K562 (cell line): ENCODE measurements at regions not wholly inside any gene's neighbourhood (a gene's known extent, or its start where the extent isn't known, plus 50 kb on each side); places are given as distances from the start of the nearest gene placed in this dataset.

Experiments
- ATAC-seq: fragments of 200-7000 bp; cut with Tn5 transposase; 3 replicates; pipeline ENCODE4 v1.9.1; 2020; ENCODE audit warnings: moderate library complexity
- BruUV-seq: library from RNA; stranded (reverse); fragments of 400-500 nt; replicated peaks from 2 replicates; lab custom pipeline; 2021; lab: Mats Ljungman, UMichigan
- CTCF ChIA-PET: fragments of 300-600 bp; formaldehyde crosslinking; extraction: SDS; loops from one replicate; lab custom pipeline; 2021; ENCODE audit warnings: low intra/inter-chr PET ratio; lab: Yijun Ruan, JAX
- POLR2A ChIA-PET: fragments of 300-600, 350-650 bp; sonication (Branson Sonifier 250); formaldehyde crosslinking; extraction: SDS; loops from one replicate; lab custom pipeline; 2021; ENCODE audit warnings: antibody characterized with exemption, inconsistent platforms; lab: Yijun Ruan, JAX
- DNase-seq, 4 experiments: peaks; one replicate each; pipeline versions ENCODE4 v3.0.0 to v3.0.0-alpha.2; 2011 to 2018; ENCODE audit warnings: low spot score in 3 of 4, mixed read lengths in 3 of 4; ENCODE audit errors: extremely low read depth in 1 of 4
- FAIRE-seq: peaks from 2 replicates; lab custom pipeline; 2011; peaks lifted over from hg19 to GRCh38; lab: Jason Lieb, UNC
- H2AFZ ChIP-seq: 2 replicates; pipeline ENCODE4 v1.6.0; 2011; ENCODE audit warnings: low read depth, low read length, control low read depth, inconsistent platforms
- H3K27ac ChIP-seq: fragments of 200-600 bp; 3 replicates; pipeline ENCODE4 v1.8.0; 2011; ENCODE audit warnings: low read depth, mild to moderate bottlenecking, control low read depth, inconsistent platforms, low read length, moderate library complexity, mixed read lengths; ENCODE audit errors: extremely low read depth
- H3K27me3 ChIP-seq, 2 experiments: fragments of 300-600 bp in 1 of 2; 2 replicates in 1 of 2; 3 replicates in 1 of 2; pipeline versions ENCODE4 v1.6.0 to v1.8.0; 2011; ENCODE audit warnings: inconsistent platforms in 2 of 2, low read length in 2 of 2, mild to moderate bottlenecking in 1 of 2, mixed read lengths in 1 of 2, moderate library complexity in 1 of 2; ENCODE audit not compliant: control insufficient read depth in 2 of 2, insufficient read depth in 2 of 2
- H3K36me3 ChIP-seq: fragments of 300-600 bp; 3 replicates; pipeline ENCODE4 v1.8.0; 2011; ENCODE audit warnings: mild to moderate bottlenecking, low read length, inconsistent platforms; ENCODE audit not compliant: control insufficient read depth, insufficient read depth
- H3K4me1 ChIP-seq, 2 experiments: fragments of 200-600 bp in 1 of 2; replicated peaks in 1 of 2; 2 replicates in 1 of 2; 3 replicates in 1 of 2; pipeline versions ENCODE4 v1.5.1 to v1.8.0; 2011; ENCODE audit warnings: inconsistent platforms in 2 of 2, low read length in 2 of 2, mild to moderate bottlenecking in 1 of 2, mixed read lengths in 1 of 2, moderate library complexity in 1 of 2; ENCODE audit not compliant: control insufficient read depth in 2 of 2, insufficient read depth in 2 of 2
- H3K4me2 ChIP-seq: 2 replicates; pipeline ENCODE4 v1.6.1; 2011; ENCODE audit warnings: low read length, control low read depth, inconsistent platforms, mixed read lengths; ENCODE audit not compliant: insufficient read depth
- H3K4me3 ChIP-seq: fragments of 200-600 bp; sonication (generic), shearing (Covaris generic); 2 replicates; pipeline ENCODE4 v1.5.1; 2016; ENCODE audit warnings: control low read depth, inconsistent platforms
- H3K79me2 ChIP-seq: fragments of 200-600 bp; 3 replicates; pipeline ENCODE4 v1.8.0; 2011; ENCODE audit warnings: low read length, inconsistent platforms; ENCODE audit not compliant: control insufficient read depth, insufficient read depth
- H3K9ac ChIP-seq, 2 experiments: 2 replicates each; pipeline versions ENCODE4 v1.6.0 to v1.6.1; 2011; ENCODE audit warnings: low read depth in 2 of 2, low read length in 2 of 2, control low read depth in 1 of 2, inconsistent platforms in 1 of 2, mild to moderate bottlenecking in 1 of 2, mixed read lengths in 1 of 2; ENCODE audit not compliant: insufficient read depth in 1 of 2
- H3K9me1 ChIP-seq: one replicate; pipeline ENCODE4 v1.6.0; 2011; ENCODE audit warnings: inconsistent platforms, mild to moderate bottlenecking, low read length, moderate library complexity; ENCODE audit not compliant: control insufficient read depth, insufficient read depth
- H3K9me3 ChIP-seq: replicated peaks from 2 replicates; pipeline ENCODE4 v1.5.1; 2011; ENCODE audit warnings: low read depth, low read length, inconsistent platforms; ENCODE audit not compliant: control insufficient read depth, insufficient read depth
- H4K20me1 ChIP-seq: replicated peaks from 2 replicates; pipeline ENCODE4 v1.6.1; 2011; ENCODE audit warnings: low read length, inconsistent platforms, mixed read lengths; ENCODE audit not compliant: control insufficient read depth, insufficient read depth
- BCL6 ChIP-seq: fragments of 250-450 bp; sonication (Bioruptor Pico); IDR thresholded peaks from 2 replicates; pipeline ENCODE4 v1.4.0; 2020
- CBX1 ChIP-seq: sonication (generic); IDR thresholded peaks from 2 replicates; pipeline ENCODE4 v1.6.1; 2016; ENCODE audit warnings: antibody characterized with exemption, low read depth, mild to moderate bottlenecking
- CHD2 ChIP-seq: IDR thresholded peaks from 2 replicates; pipeline ENCODE4 v1.6.1; 2011; ENCODE audit warnings: low read depth, low read length
- ILK ChIP-seq: fragments of 450-650 bp; IDR thresholded peaks from 2 replicates; pipeline ENCODE4 v1.6.1; 2016; ENCODE audit warnings: missing genetic modification characterization, low read depth, mild to moderate bottlenecking, missing compliant biosample characterization, moderate library complexity, borderline replicate concordance
- PBX2 ChIP-seq, 2 experiments: IDR thresholded peaks in 1 of 2; conservative IDR thresholded peaks in 1 of 2; 2 replicates each; pipeline ENCODE4 v1.6.1; 2016; ENCODE audit warnings: low read depth in 2 of 2, mild to moderate bottlenecking in 1 of 2, missing compliant biosample characterization in 1 of 2, missing genetic modification characterization in 1 of 2, moderate library complexity in 1 of 2
- PHF20 ChIP-seq: fragments of 450-650 bp; IDR thresholded peaks from 2 replicates; pipeline ENCODE4 v1.6.1; 2018; ENCODE audit not compliant: partially characterized antibody
- SMARCC2 ChIP-seq: fragments of 450-650 bp; IDR thresholded peaks from 2 replicates; pipeline ENCODE4 v1.6.1; 2017; ENCODE audit warnings: antibody characterized with exemption, moderate library complexity, mild to moderate bottlenecking, low read depth
- WHSC1 ChIP-seq: IDR thresholded peaks from one replicate; pipeline ENCODE4 v1.6.1; 2012; ENCODE audit warnings: low read length, control low read depth, inconsistent platforms
- XRCC5 ChIP-seq: fragments of 200-400 bp; formaldehyde crosslinking; IDR thresholded peaks from 2 replicates; pipeline ENCODE4 v1.6.1; 2017; ENCODE audit warnings: low read depth, mild to moderate bottlenecking, low read length
- ZFP30 ChIP-seq: fragments of 250-450 bp; sonication (Bioruptor Pico); IDR thresholded peaks from 2 replicates; pipeline ENCODE4 v1.8.0; 2022; ENCODE audit warnings: moderate library complexity, mild to moderate bottlenecking, inconsistent platforms, borderline replicate concordance
- ZKSCAN8 ChIP-seq: fragments of 200-800 bp; sonication (Bioruptor generic); IDR thresholded peaks from 2 replicates; pipeline ENCODE4 v1.6.1; 2016; ENCODE audit warnings: missing genetic modification characterization, missing compliant biosample characterization
- WGBS: fragments of 100-300 bp; shearing (Covaris generic); methylation state at CpG from one replicate; pipeline ENCODE4 v1.1.6; 2016; ENCODE audit warnings: low coverage, mixed read lengths; ENCODE audit not compliant: insufficient coverage; ENCODE audit errors: missing lambda C conversion rate; 5-methylcytosine and 5-hydroxymethylcytosine counted together
- in situ Hi-C: fragments of 300-500 bp; cut with MboI; formaldehyde crosslinking; loops from 4 replicates; pipeline ENCODE4 v1.15.0; 2018; ENCODE audit warnings: inconsistent platforms, mixed read lengths
- intact Hi-C: fragments of 100-400 bp; cut with micrococcal nuclease; formaldehyde crosslinking; loops from 2 replicates; pipeline ENCODE4 v1.14.2; 2022
- TF ChIP-seq, protein P1 (sequence below): fragments of 200-400 bp; formaldehyde crosslinking; IDR thresholded peaks from 2 replicates; pipeline ENCODE4 v1.6.1; 2017; ENCODE audit warnings: mild to moderate bottlenecking, low read depth, low read length, moderate library complexity

GRCh38 chr6:15824811-15825210, 162.0 kb upstream of the DTNBP1 start:
- Histone ChIP-seq H3K4me3 (no peak overlapping the region), H3K36me3 (no peaks in the 10 kb centered on the region), H3K79me2 (no peaks in the 10 kb centered on the region), H3K27me3 (peaks cover 0 to 5% of the 10 kb centered on the region in 2 experiments; a peak in 1 of 5 replicates), H4K20me1 (no peaks in the 10 kb centered on the region), H3K4me2 (no peak overlapping the region), H3K9me3 (no peaks in the 10 kb centered on the region), H2AFZ (no peak overlapping the region), H3K9ac (no peak overlapping the region), H3K9me1 (no peaks in the 10 kb centered on the region), H3K27ac (no peak overlapping the region), H3K4me1 (peaks cover 7 to 10% of the 10 kb centered on the region in 2 experiments; a peak in 3 of 5 replicates)
- intact Hi-C loops = no loop called here
- in situ Hi-C loops = no loop called here
- CTCF ChIA-PET = no interaction called here
- DNase-seq = no peak
- WGBS = 45% methylated on average over 5 of the region's 5 CpGs
- FAIRE-seq = no peak
- ATAC-seq = no peak
- POLR2A ChIA-PET = interaction anchor here (0.6 to 1.0 kb wide), 3 partner anchors 15 to 134 kb away, joined by 3 to 5 read pairs (median 3); no protein-coding TSS in a partner anchor
- no TSS peak for BruUV-seq
- TF ChIP-seq WHSC1 (no peak), PHF20 (no peak), BCL6 (CRISPR knock-in tag) (no peak), ZKSCAN8 (CRISPR knock-in tag) (no peak), PBX2 (CRISPR knock-in tag; IDR thresholded peaks at IDR 0.05; ENCODE audit: low read depth) (no peak), PBX2 (tag; conservative IDR thresholded peaks at IDR 0.05; ENCODE audit: low read depth) (no peak), ILK (tag) (no peak), CHD2 (no peak), XRCC5 (no peak), CBX1 (no peak), SMARCC2 (no peak), ZFP30 (no peak)
- TF ChIP-seq, protein P1, sequence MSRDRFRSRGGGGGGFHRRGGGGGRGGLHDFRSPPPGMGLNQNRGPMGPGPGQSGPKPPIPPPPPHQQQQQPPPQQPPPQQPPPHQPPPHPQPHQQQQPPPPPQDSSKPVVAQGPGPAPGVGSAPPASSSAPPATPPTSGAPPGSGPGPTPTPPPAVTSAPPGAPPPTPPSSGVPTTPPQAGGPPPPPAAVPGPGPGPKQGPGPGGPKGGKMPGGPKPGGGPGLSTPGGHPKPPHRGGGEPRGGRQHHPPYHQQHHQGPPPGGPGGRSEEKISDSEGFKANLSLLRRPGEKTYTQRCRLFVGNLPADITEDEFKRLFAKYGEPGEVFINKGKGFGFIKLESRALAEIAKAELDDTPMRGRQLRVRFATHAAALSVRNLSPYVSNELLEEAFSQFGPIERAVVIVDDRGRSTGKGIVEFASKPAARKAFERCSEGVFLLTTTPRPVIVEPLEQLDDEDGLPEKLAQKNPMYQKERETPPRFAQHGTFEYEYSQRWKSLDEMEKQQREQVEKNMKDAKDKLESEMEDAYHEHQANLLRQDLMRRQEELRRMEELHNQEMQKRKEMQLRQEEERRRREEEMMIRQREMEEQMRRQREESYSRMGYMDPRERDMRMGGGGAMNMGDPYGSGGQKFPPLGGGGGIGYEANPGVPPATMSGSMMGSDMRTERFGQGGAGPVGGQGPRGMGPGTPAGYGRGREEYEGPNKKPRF = no peak
- TF ChIP-seq, all 486 proteins: peak for 0
